ENCODE measurements at regions not wholly inside any gene's neighbourhood (a gene's known extent, or its start where the extent isn't known, plus 50 kb on each side); places are given as distances from the start of the nearest gene placed in this dataset.

GRCh38 chr3:5285439-5285838 is 97.9 kb downstream of the EDEM1 start:
- no peak for DNase-seq
- TF ChIP-seq CTCF (conservative IDR thresholded peaks at IDR 0.05): no peak
- H3K9me3 Mint-ChIP-seq: peaks cover 65% of the 10 kb centered on the region
- no peak overlapping the region for H3K4me3 Mint-ChIP-seq
- H3K4me1 Mint-ChIP-seq: no peaks in the 10 kb centered on the region
- peaks cover 2% of the 10 kb centered on the region for H3K27me3 Mint-ChIP-seq (ENCODE audit: insufficient read depth)
- Histone ChIP-seq H3K9me3 (ENCODE audit: control insufficient read depth, low read length) (peaks cover 19% of the 10 kb centered on the region), H3K4me1 (ENCODE audit: control insufficient read depth, insufficient read depth, low read length) (no peaks in the 10 kb centered on the region), H3K27me3 (ENCODE audit: control insufficient read depth, insufficient read depth, low read length, poor library complexity, severe bottlenecking) (no peaks in the 10 kb centered on the region), H3K36me3 (ENCODE audit: control insufficient read depth, insufficient read depth, low read length) (no peaks in the 10 kb centered on the region), H3K27ac (ENCODE audit: low read depth, low read length) (no peak overlapping the region), H3K9ac (ENCODE audit: extremely low read depth, low read length, poor library complexity, severe bottlenecking) (no peak overlapping the region), H3K4me3 (ENCODE audit: low read length) (no peak overlapping the region)
- H3K36me3 Mint-ChIP-seq (ENCODE audit: low read depth): no peaks in the 10 kb centered on the region
- H3K27ac Mint-ChIP-seq: no peak overlapping the region

- Histone ChIP-seq H3K4me1 (ENCODE audit: control insufficient read depth, insufficient read depth, low read length) (no peaks in the 10 kb centered on the region), H3K27ac (ENCODE audit: low read depth, low read length) (no peak overlapping the region), H3K27me3 (ENCODE audit: control insufficient read depth, insufficient read depth, low read length, poor library complexity, severe bottlenecking) (no peaks in the 10 kb centered on the region), H3K36me3 (ENCODE audit: control insufficient read depth, insufficient read depth, low read length) (no peaks in the 10 kb centered on the region), H3K4me3 (ENCODE audit: low read length) (no peak overlapping the region), H3K9me3 (ENCODE audit: control insufficient read depth, low read length) (peaks cover 15% of the 10 kb centered on the region), H3K9ac (ENCODE audit: extremely low read depth, low read length, poor library complexity, severe bottlenecking) (no peak overlapping the region)
- TF ChIP-seq CTCF (conservative IDR thresholded peaks at IDR 0.05): peak; percentile 52
- no peak overlapping the region for H3K4me3 Mint-ChIP-seq
- H3K27ac Mint-ChIP-seq: no peak overlapping the region
- WGBS, 2 experiments (ENCODE audit: insufficient coverage in 1 of 2, insufficient read length in 1 of 2): 86 to 94% methylated on average over 3 of the region's 3 CpGs
- peaks cover 29% of the 10 kb centered on the region for H3K9me3 Mint-ChIP-seq
- peaks cover 2% of the 10 kb centered on the region for H3K4me1 Mint-ChIP-seq
- H3K36me3 Mint-ChIP-seq (ENCODE audit: low read depth): no peaks in the 10 kb centered on the region
- peaks cover 2% of the 10 kb centered on the region for H3K27me3 Mint-ChIP-seq (ENCODE audit: insufficient read depth)
- no peak for DNase-seq
Observed at GRCh38 chr3:5290915-5291314, 103.4 kb downstream of the EDEM1 start.

GRCh38 chr3:5292512-5292911 is 105.0 kb downstream of the EDEM1 start:
- Mint-ChIP-seq H3K27ac (no peak overlapping the region), H3K36me3 (ENCODE audit: low read depth) (no peaks in the 10 kb centered on the region), H3K4me1 (peaks cover 2% of the 10 kb centered on the region), H3K27me3 (ENCODE audit: insufficient read depth) (no peaks in the 10 kb centered on the region), H3K4me3 (no peak overlapping the region), H3K9me3 (peaks cover 13% of the 10 kb centered on the region)
- TF ChIP-seq CTCF (conservative IDR thresholded peaks at IDR 0.05): no peak
- Histone ChIP-seq H3K4me3 (ENCODE audit: low read length) (no peak overlapping the region), H3K9me3 (ENCODE audit: control insufficient read depth, low read length) (peaks cover 6% of the 10 kb centered on the region), H3K4me1 (ENCODE audit: control insufficient read depth, insufficient read depth, low read length) (no peaks in the 10 kb centered on the region), H3K27me3 (ENCODE audit: control insufficient read depth, insufficient read depth, low read length, poor library complexity, severe bottlenecking) (no peaks in the 10 kb centered on the region), H3K27ac (ENCODE audit: low read depth, low read length) (no peak overlapping the region), H3K9ac (ENCODE audit: extremely low read depth, low read length, poor library complexity, severe bottlenecking) (no peak overlapping the region), H3K36me3 (ENCODE audit: control insufficient read depth, insufficient read depth, low read length) (no peaks in the 10 kb centered on the region)
- WGBS, 2 experiments (ENCODE audit: insufficient coverage in 1 of 2, insufficient read length in 1 of 2): 85 to 90% methylated on average over 4 to 7 of the region's 7 CpGs
- DNase-seq: no peak

Data from endodermal cell (in vitro differentiated cells).